Lung (tissue), 11 donors: ENCODE measurements at regions not wholly inside any gene's neighbourhood (a gene's known extent, or its start where the extent isn't known, plus 50 kb on each side); places are given as distances from the start of the nearest gene placed in this dataset.

ENCODE experiments used
- ATAC-seq: fragments of 200-7000 bp; cut with Tn5 transposase; one replicate; pipeline ENCODE4 v1.9.1; 2020; ENCODE audit warnings: moderate number of reproducible peaks; ENCODE audit not compliant: insufficient read depth, low FRiP score
- DNase-seq, 3 donors: peaks; one replicate each; pipeline ENCODE4 v3.0.0-alpha.2; 2013 to 2017
- H3K27ac ChIP-seq, 2 donors: one replicate each; pipeline ENCODE4 v1.5.1; 2013; ENCODE audit warnings: mild to moderate bottlenecking in 2 of 2, moderate library complexity in 2 of 2, control low read depth in 1 of 2, inconsistent platforms in 1 of 2, low read depth in 1 of 2, low read length in 1 of 2
- H3K27me3 ChIP-seq, 3 donors: one replicate each; pipeline ENCODE4 v1.5.1; 2013; ENCODE audit warnings: low read length in 2 of 3; ENCODE audit not compliant: control insufficient read depth in 3 of 3, insufficient read depth in 3 of 3
- H3K36me3 ChIP-seq, 4 donors: one replicate each; pipeline ENCODE4 v1.5.1; 2013; ENCODE audit warnings: low read length in 4 of 4, mild to moderate bottlenecking in 1 of 4, moderate library complexity in 1 of 4; ENCODE audit not compliant: control insufficient read depth in 4 of 4, insufficient read depth in 4 of 4
- H3K4me1 ChIP-seq, 5 donors: one replicate each; pipeline ENCODE4 v1.5.1; 2013; ENCODE audit warnings: low read length in 5 of 5, mild to moderate bottlenecking in 2 of 5, moderate library complexity in 1 of 5; ENCODE audit not compliant: control insufficient read depth in 5 of 5, insufficient read depth in 5 of 5
- H3K4me3 ChIP-seq: one replicate; pipeline ENCODE4 v1.5.1; 2013; ENCODE audit warnings: mild to moderate bottlenecking, control low read depth, moderate library complexity
- H3K9ac ChIP-seq, 2 donors: one replicate each; pipeline ENCODE4 v1.5.1; 2013; ENCODE audit warnings: low read length in 2 of 2, control low read depth in 1 of 2; ENCODE audit not compliant: insufficient read depth in 1 of 2
- H3K9me3 ChIP-seq, 4 donors: one replicate each; pipeline ENCODE4 v1.5.1; 2013; ENCODE audit warnings: low read length in 3 of 4, mild to moderate bottlenecking in 1 of 4, moderate library complexity in 1 of 4; ENCODE audit not compliant: control insufficient read depth in 4 of 4, insufficient read depth in 3 of 4
- CTCF ChIP-seq: IDR thresholded peaks from 2 replicates; pipeline ENCODE4 v1.5.1; 2012; ENCODE audit warnings: mild to moderate bottlenecking; ENCODE audit errors: control extremely low read depth, extremely low read depth
- WGBS, 2 donors: extraction: QIAGEN DNeasy Blood & Tissue Kit; methylation state at CpG; one replicate each; pipeline ENCODE4 v1.1.7; 2013; 5-methylcytosine and 5-hydroxymethylcytosine counted together
- donor health status: control.
- donor health status: control.
- donor health status: Bipolar disorder and iron deficiency.
- donor health status: healthy.
- donor health status: DM: yes; HTN: yes; CAD: no.

- H3K9ac ChIP-seq = no peak overlapping the region
- H3K4me1 ChIP-seq = peaks cover 0 to 19% (median 4%) of the 10 kb centered on the region in 5 donors
- no peak overlapping the region for H3K4me3 ChIP-seq
- no peaks in the 10 kb centered on the region for H3K27me3 ChIP-seq
- H3K36me3 ChIP-seq = peaks cover 0 to 9% (median 0%) of the 10 kb centered on the region in 4 donors
- DNase-seq = no peak
- no peak overlapping the region for H3K27ac ChIP-seq
- no peak for ATAC-seq
- TF ChIP-seq CTCF = no peak
- 92 to 97% methylated on average over 3 of the region's 3 CpGs for WGBS, 2 donors
- peaks cover 0 to 2% (median 0%) of the 10 kb centered on the region in 4 donors for H3K9me3 ChIP-seq
These were observed 52.8 kb upstream of the PARVA start for GRCh38 chr11:12324585-12324984.
